HG03460 (cell line): ENCODE measurements at regions not wholly inside any gene's neighbourhood (a gene's known extent, or its start where the extent isn't known, plus 50 kb on each side); places are given as distances from the start of the nearest gene placed in this dataset.

Experiments
- ATAC-seq: cut with Tn5 transposase; IDR thresholded peaks from one replicate; pipeline ENCODE4 v1.9.1; 2021; ENCODE audit not compliant: unreplicated experiment

- peak; percentile 43 for ATAC-seq
These were observed 64.3 kb upstream of the CCDC160 start for GRCh38 chrX:134172588-134173259.

DNA sequence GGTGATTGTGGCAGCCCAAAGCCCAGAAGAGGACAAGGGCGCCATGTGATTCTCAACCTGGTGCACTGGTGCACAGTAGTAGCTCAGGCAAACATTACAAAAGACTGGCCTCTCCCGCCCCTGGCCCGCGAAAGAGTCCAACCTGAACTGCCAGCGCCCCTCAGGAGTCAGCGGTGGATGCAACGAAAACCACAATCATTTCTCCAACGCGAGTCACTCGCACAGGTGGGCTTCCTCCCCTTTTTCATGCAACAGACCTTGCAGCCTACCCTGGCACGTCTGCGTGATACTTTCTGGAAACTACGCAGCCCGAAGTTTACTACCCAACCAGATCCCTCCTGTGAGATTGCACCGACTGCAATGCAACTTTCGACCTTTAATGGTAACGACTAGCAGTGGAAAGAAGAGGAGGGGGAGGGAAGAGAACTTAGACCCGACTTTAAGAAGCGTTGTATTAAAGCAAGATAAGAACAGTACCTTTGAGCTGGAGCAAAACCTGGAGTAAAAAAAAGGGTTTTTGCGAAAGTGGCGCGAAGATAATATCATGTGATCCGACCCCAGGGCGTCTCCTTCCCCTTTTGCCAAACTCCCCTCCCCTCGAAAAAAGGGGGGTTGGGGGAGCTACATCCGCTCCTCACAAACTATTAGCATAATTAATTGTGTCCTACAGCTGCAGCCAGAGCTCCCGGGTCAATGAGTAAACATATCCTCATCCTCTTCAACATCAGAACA lies 63.3 kb upstream of the CCDC160 start:
- ATAC-seq: no peak

DNA sequence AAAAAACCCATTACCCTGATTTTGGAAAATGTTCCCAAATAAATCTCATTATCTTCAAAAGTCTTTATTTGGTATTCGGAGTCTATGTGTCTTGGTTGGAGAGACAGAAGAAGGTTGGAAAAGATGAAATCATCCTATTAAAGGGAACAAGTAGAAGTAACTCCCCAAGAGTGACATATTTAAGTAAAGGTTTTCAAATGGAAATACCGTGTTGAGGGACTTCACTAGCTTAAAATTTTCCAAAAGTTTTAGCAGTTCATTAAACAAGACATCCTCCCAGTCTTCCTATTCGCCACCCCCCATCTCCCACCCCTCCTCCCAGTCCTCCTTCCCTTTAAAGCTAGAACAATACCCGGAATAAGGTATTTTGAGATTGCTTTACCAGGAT lies 62.7 kb upstream of the CCDC160 start:
- ATAC-seq: no peak

GRCh38 chrX:134174859-134175258 lies 62.1 kb upstream of the CCDC160 start:
- no peak for ATAC-seq

DNA sequence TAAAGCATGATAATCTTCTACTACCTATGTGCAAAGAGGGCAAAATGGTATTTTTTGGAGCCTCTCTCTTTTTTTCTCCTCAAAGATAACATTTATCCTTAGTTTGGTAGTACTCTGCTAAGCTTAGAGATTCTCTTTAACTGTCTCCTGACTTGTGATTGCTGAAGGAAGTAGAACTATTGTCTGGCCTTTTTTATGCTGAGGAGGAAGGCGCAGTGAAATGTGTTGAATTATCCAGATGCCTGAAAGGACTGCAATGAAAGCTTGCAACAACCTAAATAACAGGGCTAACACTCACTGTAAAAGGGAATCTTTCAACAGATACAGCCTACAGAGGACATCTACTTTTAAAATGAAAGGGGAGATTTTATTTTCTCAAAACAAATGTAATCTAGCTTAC lies 59.5 kb upstream of the CCDC160 start:
- no peak for ATAC-seq

- ATAC-seq: no peak
These were observed 56.2 kb upstream of the CCDC160 start for GRCh38 chrX:134180601-134181274.

DNA sequence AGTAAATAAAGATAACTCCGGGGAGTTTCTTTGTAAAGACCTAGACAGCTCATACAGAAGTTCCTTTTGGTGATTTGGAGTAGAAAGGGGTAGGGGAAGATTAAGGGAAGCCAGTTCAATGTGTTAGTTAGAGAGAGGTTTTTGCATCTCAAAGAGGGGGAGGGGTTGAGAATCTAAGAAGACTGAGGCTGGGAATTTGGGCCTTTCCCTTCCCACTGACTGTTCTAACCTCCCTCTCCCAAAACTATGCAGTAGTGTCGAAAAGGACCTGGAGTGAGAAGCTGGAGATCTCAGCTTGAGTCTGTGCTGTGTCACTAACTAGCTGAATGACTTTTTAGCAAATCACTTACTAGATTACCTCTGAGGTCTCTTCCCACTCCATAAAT lies 55.7 kb upstream of the CCDC160 start:
- ATAC-seq: no peak

DNA sequence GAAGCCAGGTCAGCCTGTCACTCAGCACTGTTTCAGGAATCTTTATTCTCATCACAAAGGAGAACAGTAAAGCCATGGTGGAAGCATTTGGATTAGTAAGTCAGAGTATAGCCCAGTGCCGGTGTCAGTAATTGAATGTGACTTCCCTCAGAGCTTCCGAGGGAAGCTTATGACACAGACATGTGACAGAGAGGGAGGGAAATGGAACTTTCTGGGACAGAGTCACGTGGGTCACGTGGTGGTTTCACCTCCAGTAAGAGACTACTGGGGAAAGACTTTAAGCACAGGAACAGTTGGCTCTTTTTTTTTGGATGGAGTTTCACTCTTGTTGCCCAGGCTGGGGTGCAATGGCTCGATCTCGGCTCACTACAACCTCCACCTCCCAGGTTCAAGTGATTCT lies 53.3 kb upstream of the CCDC160 start:
- ATAC-seq: no peak

DNA sequence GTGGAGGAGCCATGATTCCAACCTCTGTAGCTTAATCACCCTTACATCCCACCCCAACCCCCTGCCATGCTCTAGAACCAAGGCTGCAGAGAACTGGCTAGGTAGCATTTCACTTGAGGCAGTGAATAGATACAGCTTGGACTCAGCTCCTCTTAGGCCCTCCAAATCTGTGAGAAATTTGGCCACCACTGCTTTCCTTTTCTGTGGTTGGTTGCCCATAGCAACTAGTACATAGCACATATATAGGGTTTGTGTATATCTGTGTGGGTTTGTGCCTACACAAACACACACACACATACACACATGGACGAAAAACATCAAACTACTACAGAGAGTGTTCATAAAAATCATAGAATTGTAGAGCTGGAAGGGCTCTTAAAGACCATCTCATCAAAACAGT lies 52.0 kb upstream of the CCDC160 start:
- ATAC-seq: no peak

DNA sequence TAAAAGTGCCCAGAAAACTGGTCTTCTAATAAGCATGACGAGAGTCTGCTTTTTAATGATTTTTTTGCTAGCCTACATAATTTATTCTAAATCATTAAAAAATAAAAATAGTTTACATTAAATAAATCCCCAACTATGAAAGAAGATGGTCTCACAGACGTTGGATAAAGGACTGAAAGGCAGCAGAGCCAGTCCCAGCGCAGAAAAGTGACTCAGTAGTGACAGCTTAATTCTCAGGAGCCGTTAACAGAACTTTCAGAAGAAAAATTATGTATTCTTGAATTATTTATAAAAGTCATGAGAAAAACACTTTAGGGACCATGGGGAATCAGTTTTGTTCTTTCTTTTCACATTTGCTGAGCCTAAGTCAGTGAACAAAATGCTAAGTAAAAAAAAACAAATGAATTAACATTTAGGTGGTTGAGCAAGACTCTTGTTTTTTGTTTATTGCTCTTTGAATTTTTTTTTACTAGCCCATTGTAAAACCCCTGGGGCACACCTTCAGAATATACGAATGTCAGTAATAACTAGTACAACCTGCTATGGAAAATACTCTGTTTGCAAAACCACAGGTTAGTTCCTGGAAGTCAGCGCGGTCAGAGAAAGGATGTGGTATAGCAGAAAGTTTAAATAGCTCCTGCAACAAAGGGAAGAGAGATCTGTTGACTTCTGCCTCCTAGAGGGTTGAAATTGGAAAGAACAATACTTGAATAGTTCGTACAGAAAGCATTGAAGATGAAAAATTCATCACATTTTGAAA lies 50.4 kb upstream of the CCDC160 start:
- ATAC-seq: peak; percentile 87
